GM10248 (cell line): ENCODE measurements at regions not wholly inside any gene's neighbourhood (a gene's known extent, or its start where the extent isn't known, plus 50 kb on each side); places are given as distances from the start of the nearest gene placed in this dataset.
"Not testable (repeated sequence)": the region's sequence is repeated elsewhere in the genome, so short reads cannot be mapped to it uniquely, and the experiment has no call there.

Source experiments
- CTCF ChIA-PET: fragments of 300-600 bp; sonication (Branson Sonifier 250); formaldehyde crosslinking; extraction: SDS; loops from one replicate; lab custom pipeline; 2021; ENCODE audit warnings: antibody characterized with exemption; lab: Yijun Ruan, JAX
- POLR2A ChIA-PET: fragments of 350-650 bp; sonication (Branson Sonifier 250); formaldehyde crosslinking; extraction: SDS; loops from one replicate; lab custom pipeline; 2020; ENCODE audit warnings: antibody characterized with exemption; lab: Yijun Ruan, JAX
- DNase-seq: peaks from one replicate; pipeline ENCODE4 v3.0.0; 2012; ENCODE audit errors: extremely low spot score
- CTCF ChIP-seq: IDR thresholded peaks from 2 replicates; pipeline ENCODE4 v1.5.1; 2012; ENCODE audit warnings: mild to moderate bottlenecking, low read depth; ENCODE audit errors: extremely low read depth, missing control alignments, control extremely low read depth

- ChIA-PET CTCF (no interaction called here), POLR2A (no interaction called here)
- no peak for DNase-seq
- no peak for TF ChIP-seq CTCF
These were observed 102.3 kb upstream of the MAP3K7 start for GRCh38 chr6:90689172-90689571.

GRCh38 chr6:90687775-90688380 is 101.0 kb upstream of the MAP3K7 start:
- POLR2A ChIA-PET, result no interaction called here
- CTCF ChIA-PET, result interaction anchor here (1.7 kb wide), 1 partner anchor 17 kb away, joined by 4 read pairs; no protein-coding TSS in a partner anchor
- TF ChIP-seq CTCF, result no peak
- DNase-seq, result no peak

GRCh38 chr6:90681863-90682262 is 95.0 kb upstream of the MAP3K7 start:
- DNase-seq, result no peak
- ChIA-PET POLR2A (no interaction called here), CTCF (no interaction called here)
- TF ChIP-seq CTCF, result no peak

GRCh38 chr6:90678049-90678779 is 91.3 kb upstream of the MAP3K7 start:
- no peak for TF ChIP-seq CTCF
- no peak for DNase-seq
- CTCF ChIA-PET, result interaction anchor here (2.0 kb wide), 1 partner anchor 14 kb away, joined by 5 read pairs; no protein-coding TSS in a partner anchor
- POLR2A ChIA-PET, result no interaction called here

- no peak for TF ChIP-seq CTCF
- CTCF ChIA-PET, result no interaction called here
- POLR2A ChIA-PET, result no interaction called here
- no peak for DNase-seq
These were observed 90.6 kb upstream of the MAP3K7 start for GRCh38 chr6:90677440-90677839.

- CTCF ChIA-PET, result no interaction called here
These were observed 89.8 kb upstream of the MAP3K7 start for GRCh38 chr6:90676516-90677300.

GRCh38 chr6:90675107-90675506 is 88.2 kb upstream of the MAP3K7 start:
- DNase-seq, POLR2A ChIA-PET, CTCF ChIA-PET: not testable (repeated sequence)

More at GRCh38 chr6:90676516-90677300, 89.8 kb upstream of the MAP3K7 start:
- no peak for TF ChIP-seq CTCF
- DNase-seq, result no peak
- POLR2A ChIA-PET, result no interaction called here

- POLR2A ChIA-PET, DNase-seq, CTCF ChIA-PET: not testable (repeated sequence)
These were observed 87.2 kb upstream of the MAP3K7 start for GRCh38 chr6:90674077-90674476.
